PC-9 (cell line): ENCODE measurements at regions not wholly inside any gene's neighbourhood (a gene's known extent, or its start where the extent isn't known, plus 50 kb on each side); places are given as distances from the start of the nearest gene placed in this dataset.

ENCODE experiments used
- EZH2 ChIP-seq: fragments of 200-600 bp; sonication (generic); IDR thresholded peaks from 2 replicates; pipeline ENCODE4 v1.8.0; 2017; ENCODE audit warnings: antibody characterized with exemption, low read depth
- TF ChIP-seq, protein P1 (sequence below): fragments of 200-600 bp; sonication (generic); conservative IDR thresholded peaks from 2 replicates; pipeline ENCODE4 v1.6.1; 2017; ENCODE audit warnings: mixed run types, antibody characterized with exemption, mild to moderate bottlenecking, moderate library complexity

DNA sequence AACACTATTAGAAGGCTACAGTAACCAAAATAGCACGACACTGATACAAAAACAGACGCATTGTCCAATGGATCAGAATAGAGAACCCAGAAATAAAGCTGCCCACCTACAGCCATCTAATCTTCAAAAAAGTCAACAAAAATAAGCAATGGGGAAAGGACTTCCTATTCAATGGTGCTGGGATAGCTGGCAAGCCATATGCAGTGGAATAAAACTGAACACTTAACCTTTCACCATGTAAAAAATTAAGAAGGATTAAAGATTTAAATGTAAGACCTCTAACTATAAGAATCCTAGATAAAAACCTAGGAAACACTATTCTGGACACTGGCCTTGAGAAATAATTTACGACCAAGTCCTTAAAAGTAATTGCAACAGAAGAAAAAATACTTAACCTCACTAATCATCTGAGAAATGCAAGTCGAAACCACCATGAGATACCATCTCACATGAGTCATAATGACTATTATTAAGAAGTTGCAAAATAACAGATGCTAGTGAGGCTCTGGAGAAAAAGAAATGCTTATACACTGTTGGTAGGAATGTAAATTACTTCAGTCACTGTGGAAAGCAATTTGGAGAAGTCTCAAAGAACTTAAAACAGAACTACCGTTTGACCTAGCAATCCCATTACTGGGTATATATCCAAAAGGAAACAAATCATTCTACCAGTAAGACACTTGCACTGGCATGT, 203.3 kb upstream of the CDH9 start:
- TF ChIP-seq, protein P1, sequence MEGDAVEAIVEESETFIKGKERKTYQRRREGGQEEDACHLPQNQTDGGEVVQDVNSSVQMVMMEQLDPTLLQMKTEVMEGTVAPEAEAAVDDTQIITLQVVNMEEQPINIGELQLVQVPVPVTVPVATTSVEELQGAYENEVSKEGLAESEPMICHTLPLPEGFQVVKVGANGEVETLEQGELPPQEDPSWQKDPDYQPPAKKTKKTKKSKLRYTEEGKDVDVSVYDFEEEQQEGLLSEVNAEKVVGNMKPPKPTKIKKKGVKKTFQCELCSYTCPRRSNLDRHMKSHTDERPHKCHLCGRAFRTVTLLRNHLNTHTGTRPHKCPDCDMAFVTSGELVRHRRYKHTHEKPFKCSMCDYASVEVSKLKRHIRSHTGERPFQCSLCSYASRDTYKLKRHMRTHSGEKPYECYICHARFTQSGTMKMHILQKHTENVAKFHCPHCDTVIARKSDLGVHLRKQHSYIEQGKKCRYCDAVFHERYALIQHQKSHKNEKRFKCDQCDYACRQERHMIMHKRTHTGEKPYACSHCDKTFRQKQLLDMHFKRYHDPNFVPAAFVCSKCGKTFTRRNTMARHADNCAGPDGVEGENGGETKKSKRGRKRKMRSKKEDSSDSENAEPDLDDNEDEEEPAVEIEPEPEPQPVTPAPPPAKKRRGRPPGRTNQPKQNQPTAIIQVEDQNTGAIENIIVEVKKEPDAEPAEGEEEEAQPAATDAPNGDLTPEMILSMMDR, result no peak
- TF ChIP-seq EZH2, result no peak
